ENCODE measurements at regions not wholly inside any gene's neighbourhood (a gene's known extent, or its start where the extent isn't known, plus 50 kb on each side); places are given as distances from the start of the nearest gene placed in this dataset.

DNA sequence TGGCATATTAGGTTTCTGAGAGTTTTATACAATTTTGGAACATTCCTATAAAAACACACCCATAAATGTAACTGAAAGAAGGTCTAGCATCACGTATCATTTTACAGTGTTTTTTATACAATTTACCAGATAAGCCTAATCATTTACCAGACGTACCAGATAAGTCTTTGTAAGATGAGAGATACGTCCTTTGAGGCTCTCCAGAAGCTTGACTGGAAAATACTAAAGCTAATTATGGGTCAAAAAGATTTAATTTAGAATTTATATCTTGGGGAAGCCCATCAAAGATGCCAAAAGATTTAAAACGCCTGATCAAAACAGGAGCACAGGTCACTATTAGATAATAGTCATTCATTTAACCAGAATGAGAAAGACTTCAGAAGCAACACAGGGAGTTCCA lies 55.0 kb downstream of the RGS12 start:
- TF ChIP-seq, protein P1, sequence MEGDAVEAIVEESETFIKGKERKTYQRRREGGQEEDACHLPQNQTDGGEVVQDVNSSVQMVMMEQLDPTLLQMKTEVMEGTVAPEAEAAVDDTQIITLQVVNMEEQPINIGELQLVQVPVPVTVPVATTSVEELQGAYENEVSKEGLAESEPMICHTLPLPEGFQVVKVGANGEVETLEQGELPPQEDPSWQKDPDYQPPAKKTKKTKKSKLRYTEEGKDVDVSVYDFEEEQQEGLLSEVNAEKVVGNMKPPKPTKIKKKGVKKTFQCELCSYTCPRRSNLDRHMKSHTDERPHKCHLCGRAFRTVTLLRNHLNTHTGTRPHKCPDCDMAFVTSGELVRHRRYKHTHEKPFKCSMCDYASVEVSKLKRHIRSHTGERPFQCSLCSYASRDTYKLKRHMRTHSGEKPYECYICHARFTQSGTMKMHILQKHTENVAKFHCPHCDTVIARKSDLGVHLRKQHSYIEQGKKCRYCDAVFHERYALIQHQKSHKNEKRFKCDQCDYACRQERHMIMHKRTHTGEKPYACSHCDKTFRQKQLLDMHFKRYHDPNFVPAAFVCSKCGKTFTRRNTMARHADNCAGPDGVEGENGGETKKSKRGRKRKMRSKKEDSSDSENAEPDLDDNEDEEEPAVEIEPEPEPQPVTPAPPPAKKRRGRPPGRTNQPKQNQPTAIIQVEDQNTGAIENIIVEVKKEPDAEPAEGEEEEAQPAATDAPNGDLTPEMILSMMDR (IDR thresholded peaks at IDR 0.05; ENCODE audit: low read length) = no peak
- no peak for TF ChIP-seq EZH2 (IDR thresholded peaks at IDR 0.05; ENCODE audit: borderline replicate concordance, low read length)
